Dendritic cell treated with granulocyte-macrophage colony-stimulating factor and Interleukin-4, amounts not matched to agents 40 ng/mL and 50 ng/mL, for 4 days (primary cell): ENCODE measurements at regions not wholly inside any gene's neighbourhood (a gene's known extent, or its start where the extent isn't known, plus 50 kb on each side); places are given as distances from the start of the nearest gene placed in this dataset.

ENCODE experiments used
- H3K27ac Mint-ChIP-seq: one replicate; pipeline ENCODE4 v1.8.0; 2022; ENCODE audit warnings: mild to moderate bottlenecking, mixed read lengths
- H3K27me3 Mint-ChIP-seq: one replicate; pipeline ENCODE4 v1.8.0; 2022; ENCODE audit warnings: mild to moderate bottlenecking, mixed read lengths
- H3K36me3 Mint-ChIP-seq: one replicate; pipeline ENCODE4 v1.8.0; 2022; ENCODE audit warnings: low read depth, mixed read lengths
- H3K4me1 Mint-ChIP-seq: one replicate; pipeline ENCODE4 v1.8.0; 2022; ENCODE audit warnings: low read depth, mixed read lengths
- H3K4me3 Mint-ChIP-seq: one replicate; pipeline ENCODE4 v1.8.0; 2022; ENCODE audit warnings: mild to moderate bottlenecking, moderate library complexity, mixed read lengths
- H3K9me3 Mint-ChIP-seq: one replicate; pipeline ENCODE4 v1.8.0; 2022; ENCODE audit warnings: mixed read lengths
- intact Hi-C: fragments of 100-400 bp; cut with micrococcal nuclease; formaldehyde crosslinking; loops from one replicate; pipeline ENCODE4 v1.15.0; 2022

GRCh38 chr1:56375326-56375804 lies 204.0 kb downstream of the PLPP3 start:
- intact Hi-C loops: no loop called here
- Mint-ChIP-seq H3K36me3 (no peaks in the 10 kb centered on the region), H3K27ac (no peak overlapping the region), H3K4me3 (no peak overlapping the region), H3K9me3 (no peaks in the 10 kb centered on the region), H3K4me1 (peaks cover 9% of the 10 kb centered on the region), H3K27me3 (peaks cover 31% of the 10 kb centered on the region)

- Mint-ChIP-seq H3K4me3 (no peak overlapping the region), H3K4me1 (peaks cover 9% of the 10 kb centered on the region), H3K27me3 (peaks cover 32% of the 10 kb centered on the region), H3K9me3 (no peaks in the 10 kb centered on the region), H3K27ac (no peak overlapping the region), H3K36me3 (no peaks in the 10 kb centered on the region)
- intact Hi-C loops: no loop called here
Observed at GRCh38 chr1:56374026-56374974, 205.1 kb downstream of the PLPP3 start.

GRCh38 chr1:56370513-56370912 lies 208.8 kb downstream of the PLPP3 start:
- Mint-ChIP-seq H3K4me1 (no peaks in the 10 kb centered on the region), H3K27ac (no peak overlapping the region), H3K36me3 (no peaks in the 10 kb centered on the region), H3K9me3 (no peaks in the 10 kb centered on the region), H3K4me3 (no peak overlapping the region), H3K27me3 (peaks cover 22% of the 10 kb centered on the region)
- intact Hi-C loops: no loop called here

GRCh38 chr1:56363007-56363770 lies 216.2 kb downstream of the PLPP3 start:
- H3K27me3 Mint-ChIP-seq: peaks cover 8% of the 10 kb centered on the region

GRCh38 chr1:56360021-56360420 lies 219.3 kb downstream of the PLPP3 start:
- Mint-ChIP-seq H3K27me3 (peaks cover 21% of the 10 kb centered on the region), H3K9me3 (no peaks in the 10 kb centered on the region), H3K4me1 (peaks cover 14% of the 10 kb centered on the region), H3K36me3 (no peaks in the 10 kb centered on the region), H3K4me3 (no peak overlapping the region), H3K27ac (no peak overlapping the region)
- intact Hi-C loops: no loop called here

More at GRCh38 chr1:56363007-56363770, 216.2 kb downstream of the PLPP3 start:
- H3K9me3 Mint-ChIP-seq: no peaks in the 10 kb centered on the region
- no peak overlapping the region for H3K4me3 Mint-ChIP-seq
- H3K27ac Mint-ChIP-seq: no peak overlapping the region
- intact Hi-C loops: no loop called here
- peaks cover 3% of the 10 kb centered on the region for H3K4me1 Mint-ChIP-seq
- H3K36me3 Mint-ChIP-seq: no peaks in the 10 kb centered on the region

- Mint-ChIP-seq H3K27me3 (peaks cover 25% of the 10 kb centered on the region), H3K4me3 (no peak overlapping the region), H3K27ac (no peak overlapping the region), H3K36me3 (no peaks in the 10 kb centered on the region), H3K4me1 (peaks cover 14% of the 10 kb centered on the region), H3K9me3 (no peaks in the 10 kb centered on the region)
- intact Hi-C loops: no loop called here
Observed at GRCh38 chr1:56359056-56359455, 220.3 kb downstream of the PLPP3 start.

- Mint-ChIP-seq H3K36me3 (no peaks in the 10 kb centered on the region), H3K27ac (no peak overlapping the region), H3K27me3 (peaks cover 24% of the 10 kb centered on the region), H3K4me1 (peaks cover 19% of the 10 kb centered on the region), H3K4me3 (no peak overlapping the region), H3K9me3 (no peaks in the 10 kb centered on the region)
- intact Hi-C loops: no loop called here
Observed at GRCh38 chr1:56357927-56358690, 221.3 kb downstream of the PLPP3 start.

- H3K9me3 Mint-ChIP-seq: no peaks in the 10 kb centered on the region
- no peak overlapping the region for H3K4me3 Mint-ChIP-seq
- intact Hi-C loops: no loop called here
- no peaks in the 10 kb centered on the region for H3K36me3 Mint-ChIP-seq
- peaks cover 35% of the 10 kb centered on the region for H3K27me3 Mint-ChIP-seq
- H3K4me1 Mint-ChIP-seq: peaks cover 19% of the 10 kb centered on the region
- H3K27ac Mint-ChIP-seq: no peak overlapping the region
Observed at GRCh38 chr1:56356376-56356990, 222.9 kb downstream of the PLPP3 start.

- Mint-ChIP-seq H3K36me3 (no peaks in the 10 kb centered on the region), H3K27ac (no peak overlapping the region), H3K9me3 (no peaks in the 10 kb centered on the region), H3K4me1 (peaks cover 19% of the 10 kb centered on the region), H3K4me3 (no peak overlapping the region), H3K27me3 (peaks cover 37% of the 10 kb centered on the region)
- intact Hi-C loops: no loop called here
Observed at GRCh38 chr1:56355918-56356317, 223.4 kb downstream of the PLPP3 start.

- peaks cover 37% of the 10 kb centered on the region for H3K27me3 Mint-ChIP-seq
- no peaks in the 10 kb centered on the region for H3K36me3 Mint-ChIP-seq
- H3K4me3 Mint-ChIP-seq: no peak overlapping the region
- no peak overlapping the region for H3K27ac Mint-ChIP-seq
- intact Hi-C loops: no loop called here
- H3K4me1 Mint-ChIP-seq: peaks cover 19% of the 10 kb centered on the region
- no peaks in the 10 kb centered on the region for H3K9me3 Mint-ChIP-seq
Observed at GRCh38 chr1:56355422-56355821, 223.9 kb downstream of the PLPP3 start.

GRCh38 chr1:56345831-56346230 lies 233.5 kb downstream of the PLPP3 start:
- no peaks in the 10 kb centered on the region for H3K36me3 Mint-ChIP-seq
- H3K4me1 Mint-ChIP-seq: peaks cover 16% of the 10 kb centered on the region
- peaks cover 8% of the 10 kb centered on the region for H3K27me3 Mint-ChIP-seq
- H3K27ac Mint-ChIP-seq: no peak overlapping the region
- intact Hi-C loops: no loop called here
- H3K9me3 Mint-ChIP-seq: peaks cover 8% of the 10 kb centered on the region
- no peak overlapping the region for H3K4me3 Mint-ChIP-seq

- Mint-ChIP-seq H3K27me3 (peaks cover 19% of the 10 kb centered on the region), H3K9me3 (peaks cover 8% of the 10 kb centered on the region), H3K4me1 (peaks cover 9% of the 10 kb centered on the region), H3K27ac (no peak overlapping the region), H3K4me3 (no peak overlapping the region), H3K36me3 (no peaks in the 10 kb centered on the region)
- intact Hi-C loops: no loop called here
Observed at GRCh38 chr1:56340977-56341376, 238.4 kb downstream of the PLPP3 start.

- no peak overlapping the region for H3K27ac Mint-ChIP-seq
- peaks cover 8% of the 10 kb centered on the region for H3K9me3 Mint-ChIP-seq
- H3K4me3 Mint-ChIP-seq: no peak overlapping the region
- H3K27me3 Mint-ChIP-seq: peaks cover 21% of the 10 kb centered on the region
- intact Hi-C loops: no loop called here
- no peaks in the 10 kb centered on the region for H3K4me1 Mint-ChIP-seq
- no peaks in the 10 kb centered on the region for H3K36me3 Mint-ChIP-seq
Observed at GRCh38 chr1:56339786-56340465, 239.4 kb downstream of the PLPP3 start.
